ENCODE measurements at regions not wholly inside any gene's neighbourhood (a gene's known extent, or its start where the extent isn't known, plus 50 kb on each side); places are given as distances from the start of the nearest gene placed in this dataset.
A peak's percentile ranks its signal among the peaks of the same experiment; 100 is the strongest.

GRCh38 chr14:101707068-101707842 is 54.3 kb upstream of the PPP2R5C start:
- peak; percentile 35 for DNase-seq

- DNase-seq: no peak
These were observed 53.5 kb upstream of the PPP2R5C start for GRCh38 chr14:101707863-101708620.

GRCh38 chr14:101708853-101709532 is 52.5 kb upstream of the PPP2R5C start:
- no peak for DNase-seq

GRCh38 chr14:101709533-101709881 is 52.0 kb upstream of the PPP2R5C start:
- no peak for DNase-seq

- no peak for DNase-seq
These were observed 51.3 kb upstream of the PPP2R5C start for GRCh38 chr14:101709962-101710931.

- no peak for DNase-seq
These were observed 50.3 kb upstream of the PPP2R5C start for GRCh38 chr14:101711041-101711856.
